ENCODE measurements at regions not wholly inside any gene's neighbourhood (a gene's known extent, or its start where the extent isn't known, plus 50 kb on each side); places are given as distances from the start of the nearest gene placed in this dataset.

GRCh38 chr9:87180841-87181240 lies 233.5 kb upstream of the GAS1 start:
- TF ChIP-seq CTCF (IDR thresholded peaks at IDR 0.05) (no peak), EP300 (IDR thresholded peaks at IDR 0.05) (no peak), POLR2AphosphoS5 (IDR thresholded peaks at IDR 0.05) (no peak), POLR2A (IDR thresholded peaks at IDR 0.05) (no peak)

All from suprapubic skin (tissue), 4 donors.